ENCODE measurements at regions not wholly inside any gene's neighbourhood (a gene's known extent, or its start where the extent isn't known, plus 50 kb on each side); places are given as distances from the start of the nearest gene placed in this dataset.

DNA sequence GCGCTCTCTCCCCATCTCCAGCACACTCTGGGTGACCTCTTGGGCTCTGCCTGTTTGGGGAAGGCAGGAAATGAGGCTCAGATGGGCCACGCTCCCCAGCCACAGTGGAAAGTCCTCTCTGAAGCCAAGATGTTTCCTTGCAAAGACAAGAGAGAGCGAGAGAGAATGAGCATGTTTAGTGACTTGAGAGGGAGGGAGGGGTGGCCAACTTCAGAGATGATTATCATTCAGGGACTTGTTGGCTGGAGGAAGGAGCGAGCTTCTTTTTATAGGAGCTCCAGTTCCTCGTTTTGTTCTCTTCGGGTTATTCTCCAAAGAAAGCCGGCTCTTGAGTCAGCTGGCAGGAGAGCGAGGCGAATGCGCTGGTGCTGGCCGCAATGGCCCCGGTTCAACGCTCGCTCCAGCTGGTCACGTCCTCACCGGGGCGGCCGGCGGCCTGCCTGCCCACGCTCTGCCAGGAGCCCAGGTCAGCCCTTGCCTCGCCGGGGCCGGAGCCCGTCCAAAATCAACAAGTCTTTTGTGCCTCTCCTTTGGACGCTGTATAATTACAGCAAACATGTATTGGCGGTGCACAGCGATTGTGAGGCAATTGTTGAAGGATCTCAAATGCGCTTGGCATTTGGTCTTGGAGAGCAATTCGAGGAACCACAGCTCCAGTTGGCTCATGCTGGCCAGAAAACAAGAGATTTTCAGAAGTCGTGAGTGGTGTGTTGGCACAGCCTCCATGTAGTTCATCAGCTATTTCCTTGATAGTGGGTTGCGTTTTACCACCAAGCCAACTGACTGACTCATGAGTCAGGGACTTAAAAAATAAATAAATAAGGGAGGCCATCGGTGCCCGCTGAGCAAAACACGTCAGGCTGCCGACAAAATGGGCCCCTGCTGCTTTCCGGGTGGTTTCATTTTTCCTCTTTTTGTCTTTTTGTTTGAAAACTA, 288.6 kb downstream of the UACA start:
- ChIA-PET POLR2A (ENCODE audit: low non-redundant PET) (no interaction called here), CTCF (interaction anchor here (1.0 kb wide), 1 partner anchor 1012 kb away, joined by 3 read pairs; no protein-coding TSS in a partner anchor)
- Histone ChIP-seq H3K4me1 (ENCODE audit: insufficient read depth, low read length, poor library complexity, severe bottlenecking) (peaks cover 31% of the 10 kb centered on the region), H3K27ac (ENCODE audit: low read depth, low read length, poor library complexity, severe bottlenecking) (peak overlapping the region; percentile 68), H3K36me3 (ENCODE audit: insufficient read depth, low read length, poor library complexity, severe bottlenecking) (no peaks in the 10 kb centered on the region), H3K4me3 (ENCODE audit: low read depth, low read length, poor library complexity, severe bottlenecking) (peak overlapping the region; percentile 2), H3K9me3 (ENCODE audit: low read depth, low read length, poor library complexity, severe bottlenecking) (no peaks in the 10 kb centered on the region), H3K27me3 (replicated peaks; ENCODE audit: insufficient read depth, low read depth, low read length, poor library complexity) (no peaks in the 10 kb centered on the region)
- BruUV-seq (replicated peaks): TSS peak; percentile 29
- DNase-seq (ENCODE audit: low spot score): peak; percentile 89
- TF ChIP-seq, protein P1, sequence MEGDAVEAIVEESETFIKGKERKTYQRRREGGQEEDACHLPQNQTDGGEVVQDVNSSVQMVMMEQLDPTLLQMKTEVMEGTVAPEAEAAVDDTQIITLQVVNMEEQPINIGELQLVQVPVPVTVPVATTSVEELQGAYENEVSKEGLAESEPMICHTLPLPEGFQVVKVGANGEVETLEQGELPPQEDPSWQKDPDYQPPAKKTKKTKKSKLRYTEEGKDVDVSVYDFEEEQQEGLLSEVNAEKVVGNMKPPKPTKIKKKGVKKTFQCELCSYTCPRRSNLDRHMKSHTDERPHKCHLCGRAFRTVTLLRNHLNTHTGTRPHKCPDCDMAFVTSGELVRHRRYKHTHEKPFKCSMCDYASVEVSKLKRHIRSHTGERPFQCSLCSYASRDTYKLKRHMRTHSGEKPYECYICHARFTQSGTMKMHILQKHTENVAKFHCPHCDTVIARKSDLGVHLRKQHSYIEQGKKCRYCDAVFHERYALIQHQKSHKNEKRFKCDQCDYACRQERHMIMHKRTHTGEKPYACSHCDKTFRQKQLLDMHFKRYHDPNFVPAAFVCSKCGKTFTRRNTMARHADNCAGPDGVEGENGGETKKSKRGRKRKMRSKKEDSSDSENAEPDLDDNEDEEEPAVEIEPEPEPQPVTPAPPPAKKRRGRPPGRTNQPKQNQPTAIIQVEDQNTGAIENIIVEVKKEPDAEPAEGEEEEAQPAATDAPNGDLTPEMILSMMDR (conservative IDR thresholded peaks at IDR 0.05; ENCODE audit: low read depth, low read length): no peak
- no peak for TF ChIP-seq EZH2 (IDR thresholded peaks at IDR 0.05; ENCODE audit: borderline replicate concordance, low read depth, low read length, poor library complexity, severe bottlenecking)
- intact Hi-C loops (cut with micrococcal nuclease; ENCODE audit: unreplicated experiment): loop anchor here (10.0 kb wide), 1 partner anchor 380 kb away; the partner anchor contains the start of gene TLE3

DNA sequence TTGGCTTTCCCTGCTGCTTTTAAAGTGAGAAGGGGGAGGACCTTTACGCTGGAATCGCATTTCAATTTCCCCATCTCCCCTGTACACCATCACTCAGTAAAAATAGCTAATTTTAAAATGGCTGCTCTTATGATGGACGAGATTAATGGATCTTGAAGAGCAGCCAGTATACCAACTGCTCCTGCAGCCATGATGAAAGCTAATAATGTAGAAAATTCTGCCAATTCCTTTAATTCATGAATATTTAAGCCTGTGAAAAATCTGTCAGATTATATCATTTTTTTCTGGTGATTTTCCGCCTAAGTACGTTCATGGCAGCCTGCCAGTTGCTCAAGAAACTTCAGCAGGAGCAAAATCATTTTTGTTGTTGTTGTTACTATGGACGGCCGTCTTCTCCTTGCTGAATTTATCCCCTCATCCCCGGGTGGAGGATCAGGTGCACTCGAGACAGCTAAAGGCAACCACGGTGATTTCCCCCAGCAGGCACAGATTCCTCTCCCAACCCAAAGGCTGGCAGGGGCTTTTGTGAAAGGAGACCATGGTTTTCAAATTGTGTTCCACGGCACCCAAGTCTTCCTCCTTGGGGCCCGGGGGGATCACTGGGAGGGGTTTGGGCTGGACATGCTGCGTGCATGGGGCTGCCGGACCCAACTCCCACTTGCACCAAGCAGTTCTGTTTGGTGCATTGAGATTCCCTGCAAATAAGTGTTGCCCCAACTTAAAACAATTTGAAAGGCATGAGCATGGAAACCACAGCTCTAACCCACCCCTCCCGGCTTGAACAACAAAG, 289.6 kb downstream of the UACA start:
- H3K36me3 ChIP-seq (ENCODE audit: insufficient read depth, low read length, poor library complexity, severe bottlenecking): no peaks in the 10 kb centered on the region
- no TSS peak for BruUV-seq (replicated peaks)
- intact Hi-C loops (cut with micrococcal nuclease; ENCODE audit: unreplicated experiment): loop anchor here (10.0 kb wide), 1 partner anchor 379 kb away; the partner anchor contains the start of gene TLE3
- no peaks in the 10 kb centered on the region for H3K27me3 ChIP-seq (replicated peaks; ENCODE audit: insufficient read depth, low read depth, low read length, poor library complexity)
- TF ChIP-seq EZH2 (IDR thresholded peaks at IDR 0.05; ENCODE audit: borderline replicate concordance, low read depth, low read length, poor library complexity, severe bottlenecking): no peak
- TF ChIP-seq, protein P1 (conservative IDR thresholded peaks at IDR 0.05; ENCODE audit: low read depth, low read length): no peak
- ChIA-PET CTCF (interaction anchor here (1.0 kb wide), 1 partner anchor 1011 kb away, joined by 3 read pairs; no protein-coding TSS in a partner anchor), POLR2A (ENCODE audit: low non-redundant PET) (interaction anchor here (0.6 kb wide), 1 partner anchor 854 kb away, joined by 4 read pairs; no protein-coding TSS in a partner anchor)
- peak overlapping the region; percentile 68 for H3K27ac ChIP-seq (ENCODE audit: low read depth, low read length, poor library complexity, severe bottlenecking)
- no peak overlapping the region for H3K4me3 ChIP-seq (ENCODE audit: low read depth, low read length, poor library complexity, severe bottlenecking)
- no peaks in the 10 kb centered on the region for H3K9me3 ChIP-seq (ENCODE audit: low read depth, low read length, poor library complexity, severe bottlenecking)
- DNase-seq (ENCODE audit: low spot score): peak; percentile 32
- peaks cover 31% of the 10 kb centered on the region for H3K4me1 ChIP-seq (ENCODE audit: insufficient read depth, low read length, poor library complexity, severe bottlenecking)

DNA sequence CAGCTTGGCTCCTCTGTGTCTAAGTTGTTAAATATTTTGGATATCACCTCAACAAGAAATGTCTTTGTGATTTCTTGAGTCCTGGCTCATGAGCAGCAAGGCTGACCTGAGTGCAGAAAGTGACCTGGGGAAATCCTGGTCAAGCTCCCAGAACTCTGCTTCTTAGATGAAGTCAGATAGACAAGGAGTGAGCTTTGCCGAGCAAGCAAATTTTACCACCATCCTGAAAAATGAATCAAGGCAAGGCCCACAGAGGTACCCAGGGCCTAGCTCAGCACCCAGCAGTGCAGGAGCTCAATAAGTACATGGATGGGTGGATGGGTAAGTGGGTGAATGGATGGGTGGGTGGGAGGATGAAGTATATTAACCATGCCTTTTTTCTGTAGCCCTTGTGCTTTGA, 291.8 kb downstream of the UACA start:
- Histone ChIP-seq H3K4me3 (ENCODE audit: low read depth, low read length, poor library complexity, severe bottlenecking) (no peak overlapping the region), H3K27ac (ENCODE audit: low read depth, low read length, poor library complexity, severe bottlenecking) (no peak overlapping the region), H3K9me3 (ENCODE audit: low read depth, low read length, poor library complexity, severe bottlenecking) (no peaks in the 10 kb centered on the region), H3K4me1 (ENCODE audit: insufficient read depth, low read length, poor library complexity, severe bottlenecking) (peaks cover 31% of the 10 kb centered on the region), H3K36me3 (ENCODE audit: insufficient read depth, low read length, poor library complexity, severe bottlenecking) (no peaks in the 10 kb centered on the region), H3K27me3 (replicated peaks; ENCODE audit: insufficient read depth, low read depth, low read length, poor library complexity) (no peaks in the 10 kb centered on the region)
- POLR2A ChIA-PET (ENCODE audit: low non-redundant PET): no interaction called here
- CTCF ChIA-PET: no interaction called here
- no peak for DNase-seq (ENCODE audit: low spot score)
- no TSS peak for BruUV-seq (replicated peaks)
- TF ChIP-seq, protein P1 (conservative IDR thresholded peaks at IDR 0.05; ENCODE audit: low read depth, low read length): no peak
- no peak for TF ChIP-seq EZH2 (IDR thresholded peaks at IDR 0.05; ENCODE audit: borderline replicate concordance, low read depth, low read length, poor library complexity, severe bottlenecking)
- intact Hi-C loops (cut with micrococcal nuclease; ENCODE audit: unreplicated experiment): loop anchor here (10.0 kb wide), 1 partner anchor 377 kb away; the partner anchor contains the start of gene TLE3

Data from A673 (cell line).